Uterus (tissue), 3 donors: ENCODE measurements at regions not wholly inside any gene's neighbourhood (a gene's known extent, or its start where the extent isn't known, plus 50 kb on each side); places are given as distances from the start of the nearest gene placed in this dataset.

Experiments used
- DNase-seq, 2 donors: peaks; one replicate each; pipeline ENCODE4 v3.0.0-alpha.2; 2019 to 2020
- H3K27ac ChIP-seq, 2 donors: fragments of 200-600 bp; sonication (generic); 1 replicate in 1 of 2; 2 replicates in 1 of 2; pipeline ENCODE4 v1.5.1; 2016 to 2018
- H3K27me3 ChIP-seq, 2 donors: fragments of 200-600 bp; sonication (generic); one replicate each; pipeline ENCODE4 v1.5.1; 2018 to 2019; ENCODE audit warnings: control low read depth in 1 of 2
- H3K36me3 ChIP-seq, 2 donors: fragments of 200-600 bp; sonication (generic); one replicate each; pipeline ENCODE4 v1.5.1; 2019; ENCODE audit warnings: control low read depth in 1 of 2
- H3K4me1 ChIP-seq, 2 donors: fragments of 200-600 bp; sonication (generic); one replicate each; pipeline ENCODE4 v1.5.1; 2018 to 2019; ENCODE audit warnings: control low read depth in 1 of 2
- H3K4me3 ChIP-seq, 2 donors: fragments of 200-600 bp; sonication (generic); 1 replicate in 1 of 2; 2 replicates in 1 of 2; pipeline ENCODE4 v1.5.1; 2018 to 2019; ENCODE audit warnings: mild to moderate bottlenecking in 1 of 2
- H3K9me3 ChIP-seq, 2 donors: fragments of 200-600 bp; sonication (generic); one replicate each; pipeline ENCODE4 v1.5.1; 2019; ENCODE audit warnings: control low read depth in 1 of 2
- POLR2A ChIP-seq, 2 donors: fragments of 450-650 bp; IDR thresholded peaks; one replicate each; pipeline ENCODE4 v1.6.1; 2016; ENCODE audit warnings: antibody characterized with exemption in 2 of 2, mild to moderate bottlenecking in 1 of 2, moderate library complexity in 1 of 2
- intact Hi-C: fragments of 100-400 bp; cut with DNase I; formaldehyde crosslinking; loops from one replicate; pipeline ENCODE4 v1.15.1; 2023; ENCODE audit warnings: low total_unique reads
- TF ChIP-seq, protein P1 (sequence below), 4 experiments: fragments of 200-600 bp in 2 of 4; fragments of 450-650 bp in 2 of 4; sonication (generic) in 2 of 4; IDR thresholded peaks; one replicate each; pipeline ENCODE4 v1.5.1; 2016 to 2019; ENCODE audit warnings: antibody characterized with exemption in 4 of 4, mild to moderate bottlenecking in 2 of 4, moderate library complexity in 1 of 4
- donor health status: DM: yes; HTN: yes; CAD: no.

DNA sequence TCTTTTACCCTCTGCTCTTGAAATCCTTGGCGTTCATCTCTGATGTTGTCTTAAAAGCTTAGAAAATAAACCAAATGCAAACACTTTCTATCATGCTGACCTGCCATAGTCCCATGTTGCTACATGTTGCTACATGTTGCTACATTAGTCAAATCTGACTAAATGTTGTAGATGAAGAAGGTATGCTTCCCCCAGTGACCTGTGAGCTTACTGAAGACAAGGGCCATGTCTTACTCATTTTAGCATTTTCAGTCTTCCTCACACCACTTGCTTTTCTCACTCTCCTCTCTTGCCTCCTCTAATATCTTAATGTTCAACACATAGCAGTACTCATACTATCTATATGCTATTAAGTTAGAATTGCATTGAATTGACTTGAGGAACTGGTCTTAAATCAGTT lies 346.4 kb upstream of the MTNR1B start:
- Histone ChIP-seq H3K4me1 (no peaks in the 10 kb centered on the region), H3K4me3 (no peak overlapping the region), H3K27ac (no peak overlapping the region), H3K36me3 (no peaks in the 10 kb centered on the region), H3K27me3 (no peaks in the 10 kb centered on the region), H3K9me3 (no peaks in the 10 kb centered on the region)
- TF ChIP-seq POLR2A (IDR thresholded peaks at IDR 0.05): no peak
- TF ChIP-seq, protein P1, sequence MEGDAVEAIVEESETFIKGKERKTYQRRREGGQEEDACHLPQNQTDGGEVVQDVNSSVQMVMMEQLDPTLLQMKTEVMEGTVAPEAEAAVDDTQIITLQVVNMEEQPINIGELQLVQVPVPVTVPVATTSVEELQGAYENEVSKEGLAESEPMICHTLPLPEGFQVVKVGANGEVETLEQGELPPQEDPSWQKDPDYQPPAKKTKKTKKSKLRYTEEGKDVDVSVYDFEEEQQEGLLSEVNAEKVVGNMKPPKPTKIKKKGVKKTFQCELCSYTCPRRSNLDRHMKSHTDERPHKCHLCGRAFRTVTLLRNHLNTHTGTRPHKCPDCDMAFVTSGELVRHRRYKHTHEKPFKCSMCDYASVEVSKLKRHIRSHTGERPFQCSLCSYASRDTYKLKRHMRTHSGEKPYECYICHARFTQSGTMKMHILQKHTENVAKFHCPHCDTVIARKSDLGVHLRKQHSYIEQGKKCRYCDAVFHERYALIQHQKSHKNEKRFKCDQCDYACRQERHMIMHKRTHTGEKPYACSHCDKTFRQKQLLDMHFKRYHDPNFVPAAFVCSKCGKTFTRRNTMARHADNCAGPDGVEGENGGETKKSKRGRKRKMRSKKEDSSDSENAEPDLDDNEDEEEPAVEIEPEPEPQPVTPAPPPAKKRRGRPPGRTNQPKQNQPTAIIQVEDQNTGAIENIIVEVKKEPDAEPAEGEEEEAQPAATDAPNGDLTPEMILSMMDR (IDR thresholded peaks at IDR 0.05): no peak
- no peak for DNase-seq
- intact Hi-C loops: no loop called here

GRCh38 chr11:92625894-92626293 lies 343.6 kb upstream of the MTNR1B start:
- DNase-seq: no peak
- Histone ChIP-seq H3K9me3 (no peaks in the 10 kb centered on the region), H3K27ac (no peak overlapping the region), H3K27me3 (no peaks in the 10 kb centered on the region), H3K4me1 (no peaks in the 10 kb centered on the region), H3K36me3 (no peaks in the 10 kb centered on the region), H3K4me3 (no peak overlapping the region)
- intact Hi-C loops: no loop called here
- no peak for TF ChIP-seq POLR2A (IDR thresholded peaks at IDR 0.05)
- TF ChIP-seq, protein P1 (IDR thresholded peaks at IDR 0.05): no peak

GRCh38 chr11:92626624-92627023 lies 342.8 kb upstream of the MTNR1B start:
- H3K4me1 ChIP-seq: no peaks in the 10 kb centered on the region
- no peaks in the 10 kb centered on the region for H3K9me3 ChIP-seq
- no peak overlapping the region for H3K27ac ChIP-seq
- no peak for DNase-seq
- no peak overlapping the region for H3K4me3 ChIP-seq
- intact Hi-C loops: no loop called here
- no peaks in the 10 kb centered on the region for H3K36me3 ChIP-seq
- no peak for TF ChIP-seq POLR2A (IDR thresholded peaks at IDR 0.05)
- TF ChIP-seq, protein P1 (IDR thresholded peaks at IDR 0.05): no peak
- H3K27me3 ChIP-seq: no peaks in the 10 kb centered on the region

- no peak overlapping the region for H3K27ac ChIP-seq
- no peaks in the 10 kb centered on the region for H3K36me3 ChIP-seq
- no peak for TF ChIP-seq POLR2A (IDR thresholded peaks at IDR 0.05)
- TF ChIP-seq, protein P1 (IDR thresholded peaks at IDR 0.05): no peak
- intact Hi-C loops: no loop called here
- no peaks in the 10 kb centered on the region for H3K9me3 ChIP-seq
- H3K4me1 ChIP-seq: no peaks in the 10 kb centered on the region
- no peak for DNase-seq
- no peak overlapping the region for H3K4me3 ChIP-seq
- H3K27me3 ChIP-seq: no peaks in the 10 kb centered on the region
These were observed 341.7 kb upstream of the MTNR1B start for GRCh38 chr11:92627615-92628256.

- no peaks in the 10 kb centered on the region for H3K27me3 ChIP-seq
- H3K36me3 ChIP-seq: no peaks in the 10 kb centered on the region
- no peak for DNase-seq
- H3K4me3 ChIP-seq: no peak overlapping the region
- no peaks in the 10 kb centered on the region for H3K4me1 ChIP-seq
- H3K27ac ChIP-seq: no peak overlapping the region
- intact Hi-C loops: no loop called here
- H3K9me3 ChIP-seq: no peaks in the 10 kb centered on the region
- TF ChIP-seq POLR2A (IDR thresholded peaks at IDR 0.05): no peak
- TF ChIP-seq, protein P1 (IDR thresholded peaks at IDR 0.05): no peak
These were observed 340.8 kb upstream of the MTNR1B start for GRCh38 chr11:92628401-92629292.
